ENCODE measurements at regions not wholly inside any gene's neighbourhood (a gene's known extent, or its start where the extent isn't known, plus 50 kb on each side); places are given as distances from the start of the nearest gene placed in this dataset.

DNA sequence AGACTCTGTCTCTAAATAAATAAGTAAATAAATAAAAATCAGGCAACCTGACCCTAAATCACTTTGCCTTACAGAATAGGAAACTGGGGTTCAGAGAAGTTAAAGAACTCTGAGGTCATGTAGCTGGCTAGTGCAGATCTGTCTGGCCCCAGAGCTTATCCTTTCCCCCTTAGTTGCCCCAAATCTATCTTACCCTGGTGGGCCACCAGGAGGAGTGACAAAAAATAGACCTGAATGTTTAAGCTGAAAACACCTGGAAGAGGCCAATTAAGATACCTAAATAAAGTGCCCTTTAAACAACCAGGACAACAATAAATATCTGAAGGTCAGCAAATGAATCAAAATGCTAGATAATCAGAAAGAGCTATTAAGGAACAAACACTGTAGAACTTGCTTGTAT, 59.7 kb downstream of the TEX35 start:
- no peaks in the 10 kb centered on the region for H3K4me1 ChIP-seq (ENCODE audit: control insufficient read depth in 5 of 5, insufficient read depth in 5 of 5, low read length in 5 of 5)
- no peaks in the 10 kb centered on the region for H3K36me3 ChIP-seq (ENCODE audit: control insufficient read depth in 5 of 5, insufficient read depth in 5 of 5, low read length in 5 of 5)
- no peaks in the 10 kb centered on the region for H3K27me3 ChIP-seq (ENCODE audit: control insufficient read depth in 5 of 5, insufficient read depth in 4 of 5, low read length in 5 of 5)
- no peak overlapping the region for H3K9ac ChIP-seq (ENCODE audit: low read length in 5 of 5)
- no peak overlapping the region for H3K4me3 ChIP-seq (ENCODE audit: low read depth in 1 of 5, low read length in 5 of 5)
- H3K27ac ChIP-seq (ENCODE audit: low read depth, low read length) = no peak overlapping the region
- no peaks in the 10 kb centered on the region for H3K9me3 ChIP-seq (ENCODE audit: control insufficient read depth in 5 of 5, low read length in 5 of 5)

DNA sequence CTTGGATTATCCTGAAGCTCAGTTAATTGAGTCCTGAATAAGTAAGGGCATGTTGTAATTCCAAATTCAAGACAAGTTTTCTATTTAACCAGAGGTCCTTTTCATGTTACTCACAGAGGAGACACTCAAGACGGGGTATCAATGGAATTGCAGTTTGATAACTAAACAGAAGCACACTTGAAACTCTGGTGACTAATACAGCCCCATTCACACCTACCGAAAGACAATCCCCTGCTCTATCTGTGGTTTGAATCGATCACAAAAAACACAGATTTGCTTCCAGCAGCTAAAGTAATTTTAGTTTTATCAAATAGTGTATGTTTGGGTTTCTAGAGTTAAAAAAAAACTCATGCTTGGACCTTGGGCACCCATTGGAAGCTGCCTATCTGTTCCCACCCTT, 60.4 kb downstream of the TEX35 start:
- H3K27ac ChIP-seq (ENCODE audit: low read depth, low read length) = no peak overlapping the region
- no peak overlapping the region for H3K4me3 ChIP-seq (ENCODE audit: low read depth in 1 of 5, low read length in 5 of 5)
- H3K4me1 ChIP-seq (ENCODE audit: control insufficient read depth in 5 of 5, insufficient read depth in 5 of 5, low read length in 5 of 5) = no peaks in the 10 kb centered on the region
- H3K9me3 ChIP-seq (ENCODE audit: control insufficient read depth in 5 of 5, low read length in 5 of 5) = no peaks in the 10 kb centered on the region
- H3K27me3 ChIP-seq (ENCODE audit: control insufficient read depth in 5 of 5, insufficient read depth in 4 of 5, low read length in 5 of 5) = no peaks in the 10 kb centered on the region
- H3K36me3 ChIP-seq (ENCODE audit: control insufficient read depth in 5 of 5, insufficient read depth in 5 of 5, low read length in 5 of 5) = no peaks in the 10 kb centered on the region
- no peak overlapping the region for H3K9ac ChIP-seq (ENCODE audit: low read length in 5 of 5)

DNA sequence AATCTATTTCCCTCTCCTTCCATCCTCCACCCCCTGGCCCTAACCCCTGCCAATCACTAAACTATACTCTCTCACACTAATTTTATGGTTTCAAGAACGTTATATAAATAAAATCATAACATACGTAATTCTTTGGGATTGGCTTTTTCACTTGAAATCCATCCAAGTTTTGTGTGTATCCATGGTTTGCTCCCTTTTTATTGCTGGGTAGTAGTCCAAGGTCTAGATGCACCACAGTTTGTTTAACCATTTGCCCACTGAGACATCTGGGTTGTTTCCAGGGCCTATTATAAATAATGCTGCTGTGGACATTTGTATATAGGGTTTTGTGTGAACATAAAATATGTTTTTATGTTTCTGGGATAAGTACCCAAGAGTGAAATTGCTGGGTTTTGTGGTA, 61.4 kb downstream of the TEX35 start:
- Histone ChIP-seq H3K27ac (ENCODE audit: low read depth, low read length) (no peak overlapping the region), H3K9ac (ENCODE audit: low read length in 5 of 5) (no peak overlapping the region), H3K36me3 (ENCODE audit: control insufficient read depth in 5 of 5, insufficient read depth in 5 of 5, low read length in 5 of 5) (no peaks in the 10 kb centered on the region), H3K4me3 (ENCODE audit: low read depth in 1 of 5, low read length in 5 of 5) (no peak overlapping the region), H3K9me3 (ENCODE audit: control insufficient read depth in 5 of 5, low read length in 5 of 5) (no peaks in the 10 kb centered on the region), H3K4me1 (ENCODE audit: control insufficient read depth in 5 of 5, insufficient read depth in 5 of 5, low read length in 5 of 5) (no peaks in the 10 kb centered on the region), H3K27me3 (ENCODE audit: control insufficient read depth in 5 of 5, insufficient read depth in 4 of 5, low read length in 5 of 5) (no peaks in the 10 kb centered on the region)

DNA sequence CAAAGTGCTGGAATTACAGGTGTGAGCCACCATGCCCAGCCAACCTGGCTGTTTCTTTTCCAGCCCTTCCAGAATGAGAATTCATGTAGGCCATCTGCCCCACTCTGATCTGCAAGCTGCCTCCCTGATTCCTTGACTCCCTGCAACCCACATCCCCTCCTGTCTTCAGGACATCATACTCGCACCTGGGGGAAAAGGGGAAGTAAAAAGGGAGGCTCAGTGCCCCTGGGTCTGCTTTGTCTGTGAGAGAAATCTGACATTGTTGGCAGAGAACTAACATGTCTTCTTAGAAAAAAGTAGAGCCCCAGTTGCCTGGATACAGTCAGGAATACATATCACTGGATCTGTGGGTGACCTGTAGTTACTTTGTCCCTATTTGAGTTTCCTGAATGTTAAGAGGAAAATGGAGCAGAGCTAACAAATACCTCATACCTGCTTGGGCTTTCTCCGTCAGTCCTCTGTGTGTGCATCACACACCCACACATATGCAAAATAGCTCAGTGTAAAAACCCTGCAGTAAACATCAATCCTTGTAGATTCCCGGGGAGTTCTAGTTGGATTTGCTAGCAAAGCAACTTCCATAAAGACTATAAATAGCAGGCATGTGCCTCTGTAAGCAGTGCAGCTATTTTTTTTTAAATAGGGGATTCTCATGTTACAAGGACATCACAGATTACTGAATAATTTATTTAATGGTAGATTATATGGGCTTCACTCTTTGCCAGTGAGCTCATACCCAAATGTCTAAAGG, 62.9 kb downstream of the TEX35 start:
- H3K4me1 ChIP-seq (ENCODE audit: control insufficient read depth in 5 of 5, insufficient read depth in 5 of 5, low read length in 5 of 5) = no peaks in the 10 kb centered on the region
- H3K4me3 ChIP-seq (ENCODE audit: low read depth in 1 of 5, low read length in 5 of 5) = no peak overlapping the region
- no peaks in the 10 kb centered on the region for H3K9me3 ChIP-seq (ENCODE audit: control insufficient read depth in 5 of 5, low read length in 5 of 5)
- H3K27me3 ChIP-seq (ENCODE audit: control insufficient read depth in 5 of 5, insufficient read depth in 4 of 5, low read length in 5 of 5) = peaks cover 0 to 2% (median 0%) of the 10 kb centered on the region in 5 donors
- no peaks in the 10 kb centered on the region for H3K36me3 ChIP-seq (ENCODE audit: control insufficient read depth in 5 of 5, insufficient read depth in 5 of 5, low read length in 5 of 5)
- no peak overlapping the region for H3K27ac ChIP-seq (ENCODE audit: low read depth, low read length)
- H3K9ac ChIP-seq (ENCODE audit: low read length in 5 of 5) = peak overlapping the region in 1 of 5 donors; percentile 56

DNA sequence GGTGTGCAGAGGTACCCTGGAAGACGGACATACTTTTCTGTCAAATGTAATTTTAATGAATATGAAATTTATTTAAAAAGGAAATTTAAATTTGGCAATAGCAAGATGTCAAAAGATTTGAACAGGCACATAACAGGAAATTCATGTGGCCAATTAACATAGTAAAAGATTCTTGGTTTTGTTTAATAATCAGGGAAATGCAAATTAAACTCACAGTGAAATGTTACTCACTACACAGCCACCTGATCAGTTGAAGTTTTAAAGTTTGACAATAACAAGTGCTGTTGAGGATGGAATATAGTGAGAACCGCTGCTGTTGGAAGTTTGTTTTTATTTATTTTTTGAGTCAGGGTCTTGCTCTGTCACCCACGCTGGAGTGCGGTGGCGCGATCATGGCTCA, 63.9 kb downstream of the TEX35 start:
- H3K4me1 ChIP-seq (ENCODE audit: control insufficient read depth in 5 of 5, insufficient read depth in 5 of 5, low read length in 5 of 5) = no peaks in the 10 kb centered on the region
- H3K4me3 ChIP-seq (ENCODE audit: low read depth in 1 of 5, low read length in 5 of 5) = no peak overlapping the region
- peaks cover 0 to 2% (median 0%) of the 10 kb centered on the region in 5 donors for H3K27me3 ChIP-seq (ENCODE audit: control insufficient read depth in 5 of 5, insufficient read depth in 4 of 5, low read length in 5 of 5)
- no peaks in the 10 kb centered on the region for H3K9me3 ChIP-seq (ENCODE audit: control insufficient read depth in 5 of 5, low read length in 5 of 5)
- H3K36me3 ChIP-seq (ENCODE audit: control insufficient read depth in 5 of 5, insufficient read depth in 5 of 5, low read length in 5 of 5) = no peaks in the 10 kb centered on the region
- no peak overlapping the region for H3K9ac ChIP-seq (ENCODE audit: low read length in 5 of 5)
- H3K27ac ChIP-seq (ENCODE audit: low read depth, low read length) = no peak overlapping the region

DNA sequence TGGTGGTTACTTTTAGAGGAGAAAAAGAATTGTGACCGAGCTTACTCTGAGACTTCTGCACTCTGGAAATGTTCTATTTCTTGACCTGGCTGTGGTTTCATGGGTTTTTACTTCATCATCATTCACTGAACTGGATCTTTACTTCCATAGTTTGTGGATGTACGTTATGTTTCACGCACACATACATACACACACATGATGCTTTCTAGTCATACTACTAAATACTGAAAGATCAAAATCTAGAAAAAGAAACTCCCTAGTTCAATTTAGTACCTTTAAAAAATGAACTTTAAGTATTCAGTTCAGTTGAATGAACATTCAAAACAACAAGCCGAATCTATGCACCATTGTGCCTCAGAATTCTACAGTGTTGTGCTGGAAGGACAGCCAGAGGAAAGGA, 65.0 kb downstream of the TEX35 start:
- H3K9me3 ChIP-seq (ENCODE audit: control insufficient read depth in 5 of 5, low read length in 5 of 5) = no peaks in the 10 kb centered on the region
- H3K4me3 ChIP-seq (ENCODE audit: low read depth in 1 of 5, low read length in 5 of 5) = no peak overlapping the region
- no peak overlapping the region for H3K27ac ChIP-seq (ENCODE audit: low read depth, low read length)
- H3K36me3 ChIP-seq (ENCODE audit: control insufficient read depth in 5 of 5, insufficient read depth in 5 of 5, low read length in 5 of 5) = no peaks in the 10 kb centered on the region
- H3K9ac ChIP-seq (ENCODE audit: low read length in 5 of 5) = no peak overlapping the region
- no peaks in the 10 kb centered on the region for H3K4me1 ChIP-seq (ENCODE audit: control insufficient read depth in 5 of 5, insufficient read depth in 5 of 5, low read length in 5 of 5)
- peaks cover 0 to 2% (median 0%) of the 10 kb centered on the region in 5 donors for H3K27me3 ChIP-seq (ENCODE audit: control insufficient read depth in 5 of 5, insufficient read depth in 4 of 5, low read length in 5 of 5)

DNA sequence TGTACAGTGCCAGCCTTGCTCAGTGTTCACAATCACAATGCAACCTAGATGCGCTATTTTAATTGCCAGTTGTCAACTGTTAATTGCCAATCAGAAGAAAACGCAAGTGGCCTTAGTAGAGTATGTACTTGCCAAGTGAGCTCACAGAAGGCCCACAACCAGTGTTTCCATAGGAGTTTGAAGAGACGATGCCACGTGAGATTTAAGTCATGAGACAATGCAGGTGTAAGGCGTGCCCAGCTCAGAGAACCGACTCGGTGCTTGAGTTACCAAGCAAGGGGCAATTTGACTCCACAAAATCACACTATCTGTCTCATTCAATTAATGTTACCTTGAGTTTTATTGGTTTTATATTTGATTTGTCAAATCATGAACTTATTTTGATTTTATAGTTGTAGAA, 65.6 kb downstream of the TEX35 start:
- Histone ChIP-seq H3K27ac (ENCODE audit: low read depth, low read length) (no peak overlapping the region), H3K4me3 (ENCODE audit: low read depth in 1 of 5, low read length in 5 of 5) (no peak overlapping the region), H3K27me3 (ENCODE audit: control insufficient read depth in 5 of 5, insufficient read depth in 4 of 5, low read length in 5 of 5) (peaks cover 0 to 2% (median 0%) of the 10 kb centered on the region in 5 donors), H3K9me3 (ENCODE audit: control insufficient read depth in 5 of 5, low read length in 5 of 5) (no peaks in the 10 kb centered on the region), H3K36me3 (ENCODE audit: control insufficient read depth in 5 of 5, insufficient read depth in 5 of 5, low read length in 5 of 5) (no peaks in the 10 kb centered on the region), H3K9ac (ENCODE audit: low read length in 5 of 5) (no peak overlapping the region), H3K4me1 (ENCODE audit: control insufficient read depth in 5 of 5, insufficient read depth in 5 of 5, low read length in 5 of 5) (no peaks in the 10 kb centered on the region)

DNA sequence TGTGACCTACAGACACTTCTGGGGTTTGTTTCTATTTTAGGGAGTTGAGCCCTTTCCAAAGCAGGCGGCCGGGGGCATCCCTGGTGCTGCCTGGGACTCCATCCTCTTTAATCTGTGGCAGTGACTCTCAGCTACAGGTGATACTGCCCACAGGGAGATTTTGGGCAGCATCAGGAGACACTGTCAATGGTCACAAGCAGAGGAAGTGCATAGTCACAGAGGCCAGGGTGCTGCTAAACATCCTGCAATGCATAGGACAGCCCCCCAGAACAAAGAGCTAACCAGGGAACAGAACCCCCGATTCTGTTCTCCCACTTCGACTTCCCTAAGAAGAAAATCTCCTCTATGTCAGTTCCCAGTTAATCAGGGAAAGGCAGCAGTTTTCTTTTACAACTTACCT, 66.2 kb downstream of the TEX35 start:
- Histone ChIP-seq H3K9ac (ENCODE audit: low read length in 5 of 5) (no peak overlapping the region), H3K9me3 (ENCODE audit: control insufficient read depth in 5 of 5, low read length in 5 of 5) (no peaks in the 10 kb centered on the region), H3K4me3 (ENCODE audit: low read depth in 1 of 5, low read length in 5 of 5) (no peak overlapping the region), H3K4me1 (ENCODE audit: control insufficient read depth in 5 of 5, insufficient read depth in 5 of 5, low read length in 5 of 5) (no peaks in the 10 kb centered on the region), H3K27me3 (ENCODE audit: control insufficient read depth in 5 of 5, insufficient read depth in 4 of 5, low read length in 5 of 5) (peaks cover 0 to 2% (median 0%) of the 10 kb centered on the region in 5 donors), H3K36me3 (ENCODE audit: control insufficient read depth in 5 of 5, insufficient read depth in 5 of 5, low read length in 5 of 5) (no peaks in the 10 kb centered on the region), H3K27ac (ENCODE audit: low read depth, low read length) (no peak overlapping the region)

DNA sequence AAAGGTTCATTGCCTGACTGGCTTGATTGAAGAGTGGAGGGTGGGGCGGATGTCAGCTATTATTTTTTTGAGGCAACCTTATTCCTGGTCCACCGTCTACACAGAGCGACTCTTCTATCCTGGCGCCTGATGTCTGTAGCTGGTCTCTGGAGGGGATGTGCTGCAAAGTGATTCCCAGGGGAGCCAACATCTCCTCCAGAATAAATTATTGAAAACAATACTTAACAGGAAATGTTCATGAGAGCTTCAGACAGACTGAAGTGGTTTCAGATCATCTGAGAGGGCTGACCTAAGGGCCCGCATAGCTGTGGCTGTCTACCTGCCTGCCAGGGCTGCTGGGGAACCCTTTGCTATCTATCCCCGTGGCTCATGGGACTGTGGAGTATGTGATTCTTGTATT, 66.7 kb downstream of the TEX35 start:
- Histone ChIP-seq H3K9ac (ENCODE audit: low read length in 5 of 5) (no peak overlapping the region), H3K36me3 (ENCODE audit: control insufficient read depth in 5 of 5, insufficient read depth in 5 of 5, low read length in 5 of 5) (no peaks in the 10 kb centered on the region), H3K27me3 (ENCODE audit: control insufficient read depth in 5 of 5, insufficient read depth in 4 of 5, low read length in 5 of 5) (peaks cover 0 to 2% (median 0%) of the 10 kb centered on the region in 5 donors), H3K4me1 (ENCODE audit: control insufficient read depth in 5 of 5, insufficient read depth in 5 of 5, low read length in 5 of 5) (no peaks in the 10 kb centered on the region), H3K4me3 (ENCODE audit: low read depth in 1 of 5, low read length in 5 of 5) (no peak overlapping the region), H3K27ac (ENCODE audit: low read depth, low read length) (no peak overlapping the region), H3K9me3 (ENCODE audit: control insufficient read depth in 5 of 5, low read length in 5 of 5) (no peaks in the 10 kb centered on the region)

DNA sequence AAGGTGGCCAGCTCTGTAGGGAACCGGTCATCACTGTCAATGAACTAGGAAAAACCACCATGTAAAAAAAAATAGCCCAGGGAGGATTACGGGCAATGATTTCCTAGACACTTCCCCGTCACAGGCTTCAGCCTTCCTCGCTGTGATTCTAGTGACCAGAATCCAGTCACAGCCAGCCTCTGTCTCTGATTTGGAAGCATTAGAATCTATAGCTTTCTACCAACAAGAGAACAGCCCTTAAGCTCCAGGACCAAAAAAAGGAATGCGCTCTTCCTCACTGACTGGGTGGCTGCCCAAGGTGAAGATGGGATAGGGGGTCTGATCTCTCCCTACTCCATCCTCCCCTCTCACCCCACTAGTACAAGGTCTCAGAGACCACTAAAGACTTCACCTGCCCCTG, 67.2 kb downstream of the TEX35 start:
- Histone ChIP-seq H3K27ac (ENCODE audit: low read depth, low read length) (no peak overlapping the region), H3K27me3 (ENCODE audit: control insufficient read depth in 5 of 5, insufficient read depth in 4 of 5, low read length in 5 of 5) (peaks cover 0 to 2% (median 0%) of the 10 kb centered on the region in 5 donors), H3K4me1 (ENCODE audit: control insufficient read depth in 5 of 5, insufficient read depth in 5 of 5, low read length in 5 of 5) (no peaks in the 10 kb centered on the region), H3K9ac (ENCODE audit: low read length in 5 of 5) (no peak overlapping the region), H3K9me3 (ENCODE audit: control insufficient read depth in 5 of 5, low read length in 5 of 5) (no peaks in the 10 kb centered on the region), H3K36me3 (ENCODE audit: control insufficient read depth in 5 of 5, insufficient read depth in 5 of 5, low read length in 5 of 5) (no peaks in the 10 kb centered on the region), H3K4me3 (ENCODE audit: low read depth in 1 of 5, low read length in 5 of 5) (no peak overlapping the region)

Measured in subcutaneous abdominal adipose tissue (tissue), 5 donors.